ENCODE measurements at regions not wholly inside any gene's neighbourhood (a gene's known extent, or its start where the extent isn't known, plus 50 kb on each side); places are given as distances from the start of the nearest gene placed in this dataset.

- TF ChIP-seq CTCF (conservative IDR thresholded peaks at IDR 0.05): no peak
- H3K27ac Mint-ChIP-seq: no peak overlapping the region
- no peak for DNase-seq (ENCODE audit: extremely low spot score, unreplicated experiment)
- H3K36me3 Mint-ChIP-seq: peaks cover 25% of the 10 kb centered on the region
- no peaks in the 10 kb centered on the region for H3K9me3 Mint-ChIP-seq
- H3K4me1 Mint-ChIP-seq (ENCODE audit: unreplicated experiment): peaks cover 19% of the 10 kb centered on the region
- H3K4me3 Mint-ChIP-seq: no peak overlapping the region
- H3K27me3 Mint-ChIP-seq: no peaks in the 10 kb centered on the region
Observed at GRCh38 chr13:73943965-73944233, 190.3 kb downstream of the KLF12 start.

GRCh38 chr13:73943137-73943964, 190.9 kb downstream of the KLF12 start:
- no peak for DNase-seq (ENCODE audit: extremely low spot score, unreplicated experiment)
- Mint-ChIP-seq H3K4me3 (no peak overlapping the region), H3K27me3 (no peaks in the 10 kb centered on the region), H3K4me1 (ENCODE audit: unreplicated experiment) (peaks cover 25% of the 10 kb centered on the region), H3K9me3 (no peaks in the 10 kb centered on the region), H3K36me3 (peaks cover 25% of the 10 kb centered on the region), H3K27ac (no peak overlapping the region)
- TF ChIP-seq CTCF (conservative IDR thresholded peaks at IDR 0.05): no peak

- Mint-ChIP-seq H3K36me3 (peaks cover 25% of the 10 kb centered on the region), H3K9me3 (no peaks in the 10 kb centered on the region), H3K27me3 (no peaks in the 10 kb centered on the region), H3K4me3 (no peak overlapping the region), H3K4me1 (ENCODE audit: unreplicated experiment) (peaks cover 36% of the 10 kb centered on the region), H3K27ac (no peak overlapping the region)
- DNase-seq (ENCODE audit: extremely low spot score, unreplicated experiment): no peak
- no peak for TF ChIP-seq CTCF (conservative IDR thresholded peaks at IDR 0.05)
Observed at GRCh38 chr13:73941752-73942151, 192.5 kb downstream of the KLF12 start.

GRCh38 chr13:73940098-73940497, 194.1 kb downstream of the KLF12 start:
- no peak overlapping the region for H3K4me3 Mint-ChIP-seq
- TF ChIP-seq CTCF (conservative IDR thresholded peaks at IDR 0.05): no peak
- H3K4me1 Mint-ChIP-seq (ENCODE audit: unreplicated experiment): peaks cover 26% of the 10 kb centered on the region
- H3K9me3 Mint-ChIP-seq: no peaks in the 10 kb centered on the region
- peaks cover 31% of the 10 kb centered on the region for H3K36me3 Mint-ChIP-seq
- H3K27me3 Mint-ChIP-seq: no peaks in the 10 kb centered on the region
- DNase-seq (ENCODE audit: extremely low spot score, unreplicated experiment): no peak
- no peak overlapping the region for H3K27ac Mint-ChIP-seq

GRCh38 chr13:73939603-73940002, 194.6 kb downstream of the KLF12 start:
- Mint-ChIP-seq H3K36me3 (peaks cover 31% of the 10 kb centered on the region), H3K27ac (no peak overlapping the region), H3K4me3 (no peak overlapping the region), H3K9me3 (no peaks in the 10 kb centered on the region), H3K4me1 (ENCODE audit: unreplicated experiment) (peaks cover 26% of the 10 kb centered on the region), H3K27me3 (no peaks in the 10 kb centered on the region)
- DNase-seq (ENCODE audit: extremely low spot score, unreplicated experiment): no peak
- TF ChIP-seq CTCF (conservative IDR thresholded peaks at IDR 0.05): no peak

GRCh38 chr13:73939071-73939380, 195.2 kb downstream of the KLF12 start:
- Mint-ChIP-seq H3K9me3 (no peaks in the 10 kb centered on the region), H3K27ac (no peak overlapping the region), H3K4me1 (ENCODE audit: unreplicated experiment) (peaks cover 25% of the 10 kb centered on the region), H3K4me3 (no peak overlapping the region), H3K36me3 (peaks cover 31% of the 10 kb centered on the region), H3K27me3 (no peaks in the 10 kb centered on the region)
- no peak for TF ChIP-seq CTCF (conservative IDR thresholded peaks at IDR 0.05)
- no peak for DNase-seq (ENCODE audit: extremely low spot score, unreplicated experiment)

Measured in type B pancreatic cell (in vitro differentiated cells).